GM23248 (cell line): ENCODE measurements at regions not wholly inside any gene's neighbourhood (a gene's known extent, or its start where the extent isn't known, plus 50 kb on each side); places are given as distances from the start of the nearest gene placed in this dataset.

ENCODE experiments used
- EZH2 ChIP-seq: fragments of 200-600 bp; sonication (generic); IDR thresholded peaks from 2 replicates; pipeline ENCODE4 v1.6.1; 2018; ENCODE audit warnings: antibody characterized with exemption, mild to moderate bottlenecking; ENCODE audit not compliant: insufficient read depth, poor library complexity, severe bottlenecking
- EZH2phosphoT487 ChIP-seq: fragments of 200-600 bp; sonication (generic); IDR thresholded peaks from 2 replicates; pipeline ENCODE4 v1.6.1; 2018; ENCODE audit warnings: antibody characterized with exemption, moderate library complexity, mild to moderate bottlenecking, low read depth; ENCODE audit not compliant: insufficient read depth

DNA sequence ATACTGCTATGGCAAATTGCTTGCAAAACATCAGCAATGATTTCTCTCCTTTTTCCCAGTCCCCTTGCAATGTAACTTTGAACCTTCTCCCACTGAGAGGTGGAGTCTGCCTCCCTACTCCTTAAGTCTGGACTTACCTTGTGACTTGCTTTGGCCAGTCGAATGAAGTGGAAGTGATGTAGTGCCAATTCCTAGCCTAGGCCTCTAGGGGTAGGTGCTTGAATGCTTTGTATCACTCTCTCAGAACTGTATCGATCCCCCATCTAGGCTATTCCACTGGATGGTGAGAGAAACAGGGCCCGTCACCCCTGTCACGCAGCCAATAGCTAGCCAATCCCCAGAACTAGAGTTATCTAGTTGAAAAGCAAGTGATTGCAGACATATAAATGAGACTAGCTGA lies 238.6 kb downstream of the BTBD3 start:
- TF ChIP-seq EZH2 (no peak), EZH2phosphoT487 (no peak)
